ENCODE measurements at regions not wholly inside any gene's neighbourhood (a gene's known extent, or its start where the extent isn't known, plus 50 kb on each side); places are given as distances from the start of the nearest gene placed in this dataset.

GRCh38 chr1:97989094-97989680, 68.4 kb upstream of the DPYD start:
- TF ChIP-seq, protein P1, sequence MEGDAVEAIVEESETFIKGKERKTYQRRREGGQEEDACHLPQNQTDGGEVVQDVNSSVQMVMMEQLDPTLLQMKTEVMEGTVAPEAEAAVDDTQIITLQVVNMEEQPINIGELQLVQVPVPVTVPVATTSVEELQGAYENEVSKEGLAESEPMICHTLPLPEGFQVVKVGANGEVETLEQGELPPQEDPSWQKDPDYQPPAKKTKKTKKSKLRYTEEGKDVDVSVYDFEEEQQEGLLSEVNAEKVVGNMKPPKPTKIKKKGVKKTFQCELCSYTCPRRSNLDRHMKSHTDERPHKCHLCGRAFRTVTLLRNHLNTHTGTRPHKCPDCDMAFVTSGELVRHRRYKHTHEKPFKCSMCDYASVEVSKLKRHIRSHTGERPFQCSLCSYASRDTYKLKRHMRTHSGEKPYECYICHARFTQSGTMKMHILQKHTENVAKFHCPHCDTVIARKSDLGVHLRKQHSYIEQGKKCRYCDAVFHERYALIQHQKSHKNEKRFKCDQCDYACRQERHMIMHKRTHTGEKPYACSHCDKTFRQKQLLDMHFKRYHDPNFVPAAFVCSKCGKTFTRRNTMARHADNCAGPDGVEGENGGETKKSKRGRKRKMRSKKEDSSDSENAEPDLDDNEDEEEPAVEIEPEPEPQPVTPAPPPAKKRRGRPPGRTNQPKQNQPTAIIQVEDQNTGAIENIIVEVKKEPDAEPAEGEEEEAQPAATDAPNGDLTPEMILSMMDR (IDR thresholded peaks at IDR 0.05): no peak
- TF ChIP-seq POLR2A (IDR thresholded peaks at IDR 0.05): no peak
